ENCODE measurements at regions not wholly inside any gene's neighbourhood (a gene's known extent, or its start where the extent isn't known, plus 50 kb on each side); places are given as distances from the start of the nearest gene placed in this dataset.

GRCh38 chr13:111999352-111999751, 67.6 kb upstream of the SOX1 start:
- Mint-ChIP-seq H3K4me3 (no peak overlapping the region), H3K9me3 (no peaks in the 10 kb centered on the region), H3K27me3 (ENCODE audit: low read depth, poor library complexity) (peaks cover 62% of the 10 kb centered on the region), H3K4me1 (no peaks in the 10 kb centered on the region), H3K36me3 (ENCODE audit: low read depth) (no peaks in the 10 kb centered on the region), H3K27ac (no peak overlapping the region)
- no peak for DNase-seq
- TF ChIP-seq CTCF (IDR thresholded peaks at IDR 0.05) = no peak

- DNase-seq = no peak
- Mint-ChIP-seq H3K4me3 (no peak overlapping the region), H3K27me3 (ENCODE audit: low read depth, poor library complexity) (peaks cover 66% of the 10 kb centered on the region), H3K4me1 (no peaks in the 10 kb centered on the region), H3K27ac (no peak overlapping the region), H3K36me3 (ENCODE audit: low read depth) (peaks cover 3% of the 10 kb centered on the region), H3K9me3 (peaks cover 6% of the 10 kb centered on the region)
- no peak for TF ChIP-seq CTCF (IDR thresholded peaks at IDR 0.05)
Observed at GRCh38 chr13:112000888-112001287, 66.1 kb upstream of the SOX1 start.

GRCh38 chr13:112001571-112001970, 65.4 kb upstream of the SOX1 start:
- Mint-ChIP-seq H3K27ac (no peak overlapping the region), H3K27me3 (ENCODE audit: low read depth, poor library complexity) (peaks cover 65% of the 10 kb centered on the region)
- no peak for TF ChIP-seq CTCF (IDR thresholded peaks at IDR 0.05)

GRCh38 chr13:112003396-112003795, 63.6 kb upstream of the SOX1 start:
- peaks cover 18% of the 10 kb centered on the region for H3K9me3 Mint-ChIP-seq
- no peaks in the 10 kb centered on the region for H3K4me1 Mint-ChIP-seq
- no peak overlapping the region for H3K4me3 Mint-ChIP-seq
- H3K27me3 Mint-ChIP-seq (ENCODE audit: low read depth, poor library complexity) = peaks cover 66% of the 10 kb centered on the region
- no peak for DNase-seq
- H3K27ac Mint-ChIP-seq = no peak overlapping the region
- H3K36me3 Mint-ChIP-seq (ENCODE audit: low read depth) = peaks cover 6% of the 10 kb centered on the region
- no peak for TF ChIP-seq CTCF (IDR thresholded peaks at IDR 0.05)

More at GRCh38 chr13:112001571-112001970, 65.4 kb upstream of the SOX1 start:
- Mint-ChIP-seq H3K4me3 (no peak overlapping the region), H3K36me3 (ENCODE audit: low read depth) (peaks cover 6% of the 10 kb centered on the region), H3K4me1 (no peaks in the 10 kb centered on the region), H3K9me3 (peaks cover 13% of the 10 kb centered on the region)
- DNase-seq = no peak

- Mint-ChIP-seq H3K9me3 (peaks cover 18% of the 10 kb centered on the region), H3K4me3 (no peak overlapping the region), H3K27me3 (ENCODE audit: low read depth, poor library complexity) (peaks cover 63% of the 10 kb centered on the region), H3K4me1 (no peaks in the 10 kb centered on the region), H3K36me3 (ENCODE audit: low read depth) (peaks cover 6% of the 10 kb centered on the region), H3K27ac (no peak overlapping the region)
- no peak for DNase-seq
- no peak for TF ChIP-seq CTCF (IDR thresholded peaks at IDR 0.05)
Observed at GRCh38 chr13:112003941-112004340, 63.0 kb upstream of the SOX1 start.

- peaks cover 18% of the 10 kb centered on the region for H3K9me3 Mint-ChIP-seq
- peaks cover 6% of the 10 kb centered on the region for H3K36me3 Mint-ChIP-seq (ENCODE audit: low read depth)
- DNase-seq = no peak
- H3K27me3 Mint-ChIP-seq (ENCODE audit: low read depth, poor library complexity) = peaks cover 48% of the 10 kb centered on the region
- no peak overlapping the region for H3K4me3 Mint-ChIP-seq
- H3K27ac Mint-ChIP-seq = no peak overlapping the region
- TF ChIP-seq CTCF (IDR thresholded peaks at IDR 0.05) = no peak
- H3K4me1 Mint-ChIP-seq = no peaks in the 10 kb centered on the region
Observed at GRCh38 chr13:112005925-112006324, 61.0 kb upstream of the SOX1 start.
